K562 (cell line): ENCODE measurements at regions not wholly inside any gene's neighbourhood (a gene's known extent, or its start where the extent isn't known, plus 50 kb on each side); places are given as distances from the start of the nearest gene placed in this dataset.

ENCODE experiments used
- ATAC-seq: fragments of 200-7000 bp; cut with Tn5 transposase; 3 replicates; pipeline ENCODE4 v1.9.1; 2020; ENCODE audit warnings: moderate library complexity
- BruUV-seq: library from RNA; stranded (reverse); fragments of 400-500 nt; replicated peaks from 2 replicates; lab custom pipeline; 2021; lab: Mats Ljungman, UMichigan
- CTCF ChIA-PET: fragments of 300-600 bp; formaldehyde crosslinking; extraction: SDS; loops from one replicate; lab custom pipeline; 2021; ENCODE audit warnings: low intra/inter-chr PET ratio; lab: Yijun Ruan, JAX
- POLR2A ChIA-PET: fragments of 300-600, 350-650 bp; sonication (Branson Sonifier 250); formaldehyde crosslinking; extraction: SDS; loops from one replicate; lab custom pipeline; 2021; ENCODE audit warnings: antibody characterized with exemption, inconsistent platforms; lab: Yijun Ruan, JAX
- DNase-seq, 4 experiments: peaks; one replicate each; pipeline versions ENCODE4 v3.0.0 to v3.0.0-alpha.2; 2011 to 2018; ENCODE audit warnings: low spot score in 3 of 4, mixed read lengths in 3 of 4; ENCODE audit errors: extremely low read depth in 1 of 4
- FAIRE-seq: peaks from 2 replicates; lab custom pipeline; 2011; peaks lifted over from hg19 to GRCh38; lab: Jason Lieb, UNC
- H2AFZ ChIP-seq: 2 replicates; pipeline ENCODE4 v1.6.0; 2011; ENCODE audit warnings: low read depth, low read length, control low read depth, inconsistent platforms
- H3K27ac ChIP-seq: fragments of 200-600 bp; 3 replicates; pipeline ENCODE4 v1.8.0; 2011; ENCODE audit warnings: low read depth, mild to moderate bottlenecking, control low read depth, inconsistent platforms, low read length, moderate library complexity, mixed read lengths; ENCODE audit errors: extremely low read depth
- H3K27me3 ChIP-seq, 2 experiments: fragments of 300-600 bp in 1 of 2; 2 replicates in 1 of 2; 3 replicates in 1 of 2; pipeline versions ENCODE4 v1.6.0 to v1.8.0; 2011; ENCODE audit warnings: inconsistent platforms in 2 of 2, low read length in 2 of 2, mild to moderate bottlenecking in 1 of 2, mixed read lengths in 1 of 2, moderate library complexity in 1 of 2; ENCODE audit not compliant: control insufficient read depth in 2 of 2, insufficient read depth in 2 of 2
- H3K36me3 ChIP-seq: fragments of 300-600 bp; 3 replicates; pipeline ENCODE4 v1.8.0; 2011; ENCODE audit warnings: mild to moderate bottlenecking, low read length, inconsistent platforms; ENCODE audit not compliant: control insufficient read depth, insufficient read depth
- H3K4me1 ChIP-seq, 2 experiments: fragments of 200-600 bp in 1 of 2; replicated peaks in 1 of 2; 2 replicates in 1 of 2; 3 replicates in 1 of 2; pipeline versions ENCODE4 v1.5.1 to v1.8.0; 2011; ENCODE audit warnings: inconsistent platforms in 2 of 2, low read length in 2 of 2, mild to moderate bottlenecking in 1 of 2, mixed read lengths in 1 of 2, moderate library complexity in 1 of 2; ENCODE audit not compliant: control insufficient read depth in 2 of 2, insufficient read depth in 2 of 2
- H3K4me2 ChIP-seq: 2 replicates; pipeline ENCODE4 v1.6.1; 2011; ENCODE audit warnings: low read length, control low read depth, inconsistent platforms, mixed read lengths; ENCODE audit not compliant: insufficient read depth
- H3K4me3 ChIP-seq: fragments of 200-600 bp; sonication (generic), shearing (Covaris generic); 2 replicates; pipeline ENCODE4 v1.5.1; 2016; ENCODE audit warnings: control low read depth, inconsistent platforms
- H3K79me2 ChIP-seq: fragments of 200-600 bp; 3 replicates; pipeline ENCODE4 v1.8.0; 2011; ENCODE audit warnings: low read length, inconsistent platforms; ENCODE audit not compliant: control insufficient read depth, insufficient read depth
- H3K9ac ChIP-seq, 2 experiments: 2 replicates each; pipeline versions ENCODE4 v1.6.0 to v1.6.1; 2011; ENCODE audit warnings: low read depth in 2 of 2, low read length in 2 of 2, control low read depth in 1 of 2, inconsistent platforms in 1 of 2, mild to moderate bottlenecking in 1 of 2, mixed read lengths in 1 of 2; ENCODE audit not compliant: insufficient read depth in 1 of 2
- H3K9me1 ChIP-seq: one replicate; pipeline ENCODE4 v1.6.0; 2011; ENCODE audit warnings: inconsistent platforms, mild to moderate bottlenecking, low read length, moderate library complexity; ENCODE audit not compliant: control insufficient read depth, insufficient read depth
- H3K9me3 ChIP-seq: replicated peaks from 2 replicates; pipeline ENCODE4 v1.5.1; 2011; ENCODE audit warnings: low read depth, low read length, inconsistent platforms; ENCODE audit not compliant: control insufficient read depth, insufficient read depth
- H4K20me1 ChIP-seq: replicated peaks from 2 replicates; pipeline ENCODE4 v1.6.1; 2011; ENCODE audit warnings: low read length, inconsistent platforms, mixed read lengths; ENCODE audit not compliant: control insufficient read depth, insufficient read depth
- EWSR1 ChIP-seq: fragments of 450-650 bp; IDR thresholded peaks from 2 replicates; pipeline ENCODE4 v1.6.1; 2018; ENCODE audit warnings: borderline replicate concordance, mild to moderate bottlenecking, low read depth, moderate library complexity; ENCODE audit not compliant: partially characterized antibody
- LARP7 ChIP-seq: fragments of 450-650 bp; IDR thresholded peaks from 2 replicates; pipeline ENCODE4 v1.6.1; 2016
- PHF20 ChIP-seq: fragments of 450-650 bp; IDR thresholded peaks from 2 replicates; pipeline ENCODE4 v1.6.1; 2018; ENCODE audit not compliant: partially characterized antibody
- TEAD4 ChIP-seq, 2 experiments: sonication (generic) in 1 of 2; formaldehyde crosslinking in 1 of 2; IDR thresholded peaks; 2 replicates each; pipeline versions ENCODE4 v1.6.1 to v1.8.0; 2012 to 2022; ENCODE audit warnings: borderline replicate concordance in 1 of 2, inconsistent platforms in 1 of 2, low read length in 1 of 2, mild to moderate bottlenecking in 1 of 2, missing genetic modification reagents in 1 of 2
- ZBTB1 ChIP-seq: sonication (generic); formaldehyde crosslinking; IDR thresholded peaks from 2 replicates; pipeline ENCODE4 v1.8.1; 2023; ENCODE audit warnings: missing genetic modification reagents, low read depth, mild to moderate bottlenecking, borderline replicate concordance
- ZFP91 ChIP-seq: sonication (generic); formaldehyde crosslinking; IDR thresholded peaks from 2 replicates; pipeline ENCODE4 v1.8.0; 2022; ENCODE audit warnings: mild to moderate bottlenecking, missing genetic modification reagents
- WGBS: fragments of 100-300 bp; shearing (Covaris generic); methylation state at CpG from one replicate; pipeline ENCODE4 v1.1.6; 2016; ENCODE audit warnings: low coverage, mixed read lengths; ENCODE audit not compliant: insufficient coverage; ENCODE audit errors: missing lambda C conversion rate; 5-methylcytosine and 5-hydroxymethylcytosine counted together
- in situ Hi-C: fragments of 300-500 bp; cut with MboI; formaldehyde crosslinking; loops from 4 replicates; pipeline ENCODE4 v1.15.0; 2018; ENCODE audit warnings: inconsistent platforms, mixed read lengths
- intact Hi-C: fragments of 100-400 bp; cut with micrococcal nuclease; formaldehyde crosslinking; loops from 2 replicates; pipeline ENCODE4 v1.14.2; 2022

GRCh38 chr5:26563979-26564378 lies 474.4 kb downstream of the CDH9 start:
- DNase-seq: no peak
- ATAC-seq: no peak
- Histone ChIP-seq H3K27ac (no peak overlapping the region), H3K9ac (no peak overlapping the region), H3K4me1 (no peaks in the 10 kb centered on the region), H3K79me2 (no peaks in the 10 kb centered on the region), H2AFZ (no peak overlapping the region), H4K20me1 (no peaks in the 10 kb centered on the region), H3K9me3 (peaks cover 2% of the 10 kb centered on the region; the same call in 1 of the 2 replicates), H3K4me3 (no peak overlapping the region), H3K9me1 (no peaks in the 10 kb centered on the region), H3K4me2 (no peak overlapping the region), H3K27me3 (no peaks in the 10 kb centered on the region), H3K36me3 (no peaks in the 10 kb centered on the region)
- in situ Hi-C loops: no loop called here
- intact Hi-C loops: no loop called here
- TF ChIP-seq ZBTB1 (CRISPR knock-in tag): no peak
- no peak for TF ChIP-seq ZFP91 (CRISPR knock-in tag)
- no peak for TF ChIP-seq TEAD4 (IDR thresholded peaks at IDR 0.05; ENCODE audit: low read length)
- TF ChIP-seq TEAD4 (CRISPR knock-in tag; IDR thresholded peaks at IDR 0.05; ENCODE audit: borderline replicate concordance): no peak
- TF ChIP-seq PHF20: no peak
- no peak for TF ChIP-seq LARP7
- TF ChIP-seq EWSR1: no peak
- ChIA-PET CTCF (no interaction called here), POLR2A (interaction anchor here (0.5 kb wide), 1 partner anchor 221 kb away, joined by 3 read pairs; no protein-coding TSS in a partner anchor)
- no TSS peak for BruUV-seq
- WGBS: 0% methylated on average over 2 of the region's 2 CpGs
- no peak for FAIRE-seq
